ENCODE measurements at regions not wholly inside any gene's neighbourhood (a gene's known extent, or its start where the extent isn't known, plus 50 kb on each side); places are given as distances from the start of the nearest gene placed in this dataset.

DNA sequence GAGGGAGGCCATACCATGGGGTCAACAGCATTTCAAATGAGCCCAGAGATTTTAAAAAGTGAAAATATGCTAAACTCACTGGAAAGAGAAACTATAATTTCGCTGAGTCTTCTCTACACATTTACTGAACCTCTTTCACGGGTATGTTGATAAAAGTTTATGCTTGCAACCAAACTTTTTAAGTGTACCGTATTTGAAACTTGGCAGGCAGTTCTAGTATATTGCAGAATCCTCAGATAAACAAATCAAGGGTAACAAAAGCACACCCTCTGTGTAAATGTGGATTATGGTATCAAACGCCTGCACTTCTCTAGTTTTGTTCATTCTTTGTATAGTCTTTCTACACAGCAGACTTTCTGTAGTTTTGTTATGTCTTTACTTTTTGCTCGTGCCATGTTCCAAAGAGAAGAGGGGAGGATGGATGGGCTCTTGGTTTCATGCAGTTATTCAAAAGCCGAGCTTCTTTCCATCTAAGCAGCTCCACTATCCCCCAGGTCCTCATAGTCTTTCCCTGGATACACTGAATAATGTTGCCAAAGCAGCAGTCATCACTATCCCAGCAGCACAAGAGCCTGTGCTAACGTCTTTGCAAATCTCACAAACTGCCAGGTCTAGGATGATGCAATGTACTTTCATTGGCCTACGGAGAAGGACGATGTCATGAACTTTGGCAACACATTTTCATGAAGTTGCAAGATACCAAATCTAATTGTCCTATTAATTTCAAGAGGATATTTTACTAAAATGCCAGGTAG lies 131.2 kb downstream of the MPP7 start (continued):
- TF ChIP-seq NKRF (IDR thresholded peaks at IDR 0.05; ENCODE audit: borderline replicate concordance) (no peak), HLTF (IDR thresholded peaks at IDR 0.05) (no peak)

DNA sequence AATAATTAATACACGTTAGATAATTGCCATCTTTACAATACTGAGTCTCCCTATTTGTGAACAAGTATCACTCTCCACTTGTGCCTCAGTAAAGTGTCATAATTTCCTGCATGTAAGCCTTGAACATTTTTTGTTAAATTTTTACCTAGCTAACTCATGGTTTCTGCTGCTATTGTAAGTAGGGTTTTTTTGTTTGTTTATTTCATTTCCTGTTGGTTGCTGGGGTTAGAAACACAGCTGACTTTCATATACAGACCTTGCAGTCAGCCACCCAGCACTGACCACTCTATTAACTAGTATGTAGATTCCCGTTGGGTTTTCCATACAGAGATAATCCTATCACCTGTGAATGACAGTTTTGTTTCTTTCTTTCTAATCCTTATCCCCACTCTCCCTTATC lies 133.3 kb downstream of the MPP7 start:
- POLR2A ChIA-PET = no interaction called here
- TF ChIP-seq ERF (CRISPR knock-in tag; IDR thresholded peaks at IDR 0.05) (no peak), KAT2B (IDR thresholded peaks at IDR 0.05; ENCODE audit: low read depth, low read length) (no peak), ZNF184 (CRISPR knock-in tag; IDR thresholded peaks at IDR 0.05) (no peak), CHCHD3 (CRISPR knock-in tag; IDR thresholded peaks at IDR 0.05) (no peak), ZNF76 (CRISPR knock-in tag; IDR thresholded peaks at IDR 0.05; ENCODE audit: borderline replicate concordance) (no peak), PHF8 (IDR thresholded peaks at IDR 0.05; ENCODE audit: borderline replicate concordance, low read length) (no peak), KDM5B (IDR thresholded peaks at IDR 0.05; ENCODE audit: insufficient replicate concordance, low read depth, low read length) (no peak), POLR2AphosphoS2 (IDR thresholded peaks at IDR 0.05; ENCODE audit: low read length) (no peak), CBFA2T2 (conservative IDR thresholded peaks at IDR 0.05) (no peak), SIN3B (IDR thresholded peaks at IDR 0.05; ENCODE audit: low read depth) (no peak), NFRKB (IDR thresholded peaks at IDR 0.05; ENCODE audit: low read depth) (no peak)
- TF ChIP-seq, protein P1, sequence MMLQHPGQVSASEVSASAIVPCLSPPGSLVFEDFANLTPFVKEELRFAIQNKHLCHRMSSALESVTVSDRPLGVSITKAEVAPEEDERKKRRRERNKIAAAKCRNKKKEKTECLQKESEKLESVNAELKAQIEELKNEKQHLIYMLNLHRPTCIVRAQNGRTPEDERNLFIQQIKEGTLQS (IDR thresholded peaks at IDR 0.05) = no peak
- TF ChIP-seq, protein P1 (CRISPR knock-in tag; conservative IDR thresholded peaks at IDR 0.05) = no peak
- TF ChIP-seq, protein P2, sequence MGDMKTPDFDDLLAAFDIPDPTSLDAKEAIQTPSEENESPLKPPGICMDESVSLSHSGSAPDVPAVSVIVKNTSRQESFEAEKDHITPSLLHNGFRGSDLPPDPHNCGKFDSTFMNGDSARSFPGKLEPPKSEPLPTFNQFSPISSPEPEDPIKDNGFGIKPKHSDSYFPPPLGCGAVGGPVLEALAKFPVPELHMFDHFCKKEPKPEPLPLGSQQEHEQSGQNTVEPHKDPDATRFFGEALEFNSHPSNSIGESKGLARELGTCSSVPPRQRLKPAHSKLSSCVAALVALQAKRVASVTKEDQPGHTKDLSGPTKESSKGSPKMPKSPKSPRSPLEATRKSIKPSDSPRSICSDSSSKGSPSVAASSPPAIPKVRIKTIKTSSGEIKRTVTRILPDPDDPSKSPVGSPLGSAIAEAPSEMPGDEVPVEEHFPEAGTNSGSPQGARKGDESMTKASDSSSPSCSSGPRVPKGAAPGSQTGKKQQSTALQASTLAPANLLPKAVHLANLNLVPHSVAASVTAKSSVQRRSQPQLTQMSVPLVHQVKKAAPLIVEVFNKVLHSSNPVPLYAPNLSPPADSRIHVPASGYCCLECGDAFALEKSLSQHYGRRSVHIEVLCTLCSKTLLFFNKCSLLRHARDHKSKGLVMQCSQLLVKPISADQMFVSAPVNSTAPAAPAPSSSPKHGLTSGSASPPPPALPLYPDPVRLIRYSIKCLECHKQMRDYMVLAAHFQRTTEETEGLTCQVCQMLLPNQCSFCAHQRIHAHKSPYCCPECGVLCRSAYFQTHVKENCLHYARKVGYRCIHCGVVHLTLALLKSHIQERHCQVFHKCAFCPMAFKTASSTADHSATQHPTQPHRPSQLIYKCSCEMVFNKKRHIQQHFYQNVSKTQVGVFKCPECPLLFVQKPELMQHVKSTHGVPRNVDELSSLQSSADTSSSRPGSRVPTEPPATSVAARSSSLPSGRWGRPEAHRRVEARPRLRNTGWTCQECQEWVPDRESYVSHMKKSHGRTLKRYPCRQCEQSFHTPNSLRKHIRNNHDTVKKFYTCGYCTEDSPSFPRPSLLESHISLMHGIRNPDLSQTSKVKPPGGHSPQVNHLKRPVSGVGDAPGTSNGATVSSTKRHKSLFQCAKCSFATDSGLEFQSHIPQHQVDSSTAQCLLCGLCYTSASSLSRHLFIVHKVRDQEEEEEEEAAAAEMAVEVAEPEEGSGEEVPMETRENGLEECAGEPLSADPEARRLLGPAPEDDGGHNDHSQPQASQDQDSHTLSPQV (IDR thresholded peaks at IDR 0.05) = no peak

More for the DNA sequence above, 133.3 kb downstream of the MPP7 start:
- no peaks in the 10 kb centered on the region for H3K9me1 ChIP-seq (ENCODE audit: control insufficient read depth, insufficient read depth, low read length)
- intact Hi-C loops (cut with micrococcal nuclease) (no loop called here), in situ Hi-C loops (cut with MboI) (no loop called here)
- CTCF ChIA-PET (ENCODE audit: low intra/inter-chr PET ratio) = no interaction called here
- H3K27me3 ChIP-seq (ENCODE audit: control insufficient read depth in 2 of 2, insufficient read depth in 2 of 2, low read length in 2 of 2) = no peaks in the 10 kb centered on the region
- FAIRE-seq = no peak
- H3K4me3 ChIP-seq = no peak overlapping the region
- no peaks in the 10 kb centered on the region for H3K79me2 ChIP-seq (ENCODE audit: control insufficient read depth, insufficient read depth, low read length)
- no peak overlapping the region for H3K9ac ChIP-seq (ENCODE audit: insufficient read depth in 1 of 2, low read depth in 2 of 2, low read length in 2 of 2)
- H3K4me2 ChIP-seq (ENCODE audit: insufficient read depth, low read length) = no peak overlapping the region
- BruUV-seq (replicated peaks) = no TSS peak
- H3K9me3 ChIP-seq (replicated peaks; ENCODE audit: control insufficient read depth, insufficient read depth, low read depth, low read length) = no peaks in the 10 kb centered on the region
- no peak for ATAC-seq
- DNase-seq (ENCODE audit: extremely low read depth in 1 of 4, low spot score in 3 of 4) = no peak
- no peaks in the 10 kb centered on the region for H3K36me3 ChIP-seq (ENCODE audit: control insufficient read depth, insufficient read depth, low read length)
- no peaks in the 10 kb centered on the region for H3K4me1 ChIP-seq (replicated peaks in 1 of 2; ENCODE audit: control insufficient read depth in 2 of 2, insufficient read depth in 2 of 2, low read length in 2 of 2)
- no peak overlapping the region for H3K27ac ChIP-seq (ENCODE audit: extremely low read depth, low read depth, low read length)
- no peak overlapping the region for H2AFZ ChIP-seq (ENCODE audit: low read depth, low read length)
- 0% methylated on average over 2 of the region's 2 CpGs for WGBS (ENCODE audit: insufficient coverage, low coverage, missing lambda C conversion rate)
- no peaks in the 10 kb centered on the region for H4K20me1 ChIP-seq (replicated peaks; ENCODE audit: control insufficient read depth, insufficient read depth, low read length)
